ENCODE measurements at regions not wholly inside any gene's neighbourhood (a gene's known extent, or its start where the extent isn't known, plus 50 kb on each side); places are given as distances from the start of the nearest gene placed in this dataset.
"Not testable (repeated sequence)": the region's sequence is repeated elsewhere in the genome, so short reads cannot be mapped to it uniquely, and the experiment has no call there.

- TF ChIP-seq CTCF (IDR thresholded peaks at IDR 0.05; ENCODE audit: low read depth, low read length); POLR2A (IDR thresholded peaks at IDR 0.05; ENCODE audit: extremely low read depth, insufficient read length); MAX (IDR thresholded peaks at IDR 0.05; ENCODE audit: low read depth, low read length); MYC (IDR thresholded peaks at IDR 0.05; ENCODE audit: low read depth, low read length): not testable (repeated sequence)
Measured at GRCh38 chr1:206288453-206288852, 85.1 kb downstream of the SRGAP2 start.

All from NB4 (cell line).